H1 (cell line): ENCODE measurements at regions not wholly inside any gene's neighbourhood (a gene's known extent, or its start where the extent isn't known, plus 50 kb on each side); places are given as distances from the start of the nearest gene placed in this dataset.

Experiments used
- CTCF ChIA-PET: fragments of 300-600 bp; sonication (Branson Sonifier 250); formaldehyde crosslinking; loops from one replicate; lab custom pipeline; 2021; ENCODE audit not compliant: partially characterized antibody; lab: Charles Lee
- POLR2A ChIA-PET: fragments of 300-600 bp; sonication (Branson Sonifier 250); formaldehyde crosslinking; loops from one replicate; lab custom pipeline; 2021; ENCODE audit warnings: inconsistent platforms; ENCODE audit not compliant: partially characterized antibody; lab: Charles Lee
- DNase-seq, 2 experiments: peaks; one replicate each; pipeline versions ENCODE4 v3.0.0 to v3.0.0-alpha.2; 2010 to 2022; ENCODE audit warnings: low spot score in 2 of 2, low read depth in 1 of 2, mixed read lengths in 1 of 2
- FAIRE-seq: peaks from 2 replicates; lab custom pipeline; 2011; peaks lifted over from hg19 to GRCh38; lab: Jason Lieb, UNC
- H2AFZ ChIP-seq: 2 replicates; pipeline ENCODE4 v1.8.1; 2012; ENCODE audit warnings: low read length, inconsistent platforms
- H2AK5ac ChIP-seq: 2 replicates; pipeline ENCODE4 v1.6.1; 2013; ENCODE audit warnings: low read depth, low read length
- H2BK120ac ChIP-seq: replicated peaks from 2 replicates; pipeline ENCODE3; 2013; ENCODE audit warnings: low read depth, low read length, inconsistent platforms
- H2BK12ac ChIP-seq: 2 replicates; pipeline ENCODE4 v1.6.1; 2013; ENCODE audit warnings: low read depth, low read length
- H2BK15ac ChIP-seq: 2 replicates; pipeline ENCODE4 v1.6.1; 2013; ENCODE audit warnings: low read length
- H2BK20ac ChIP-seq: 2 replicates; pipeline ENCODE4 v1.6.1; 2013; ENCODE audit warnings: low read length
- H2BK5ac ChIP-seq: 2 replicates; pipeline ENCODE4 v1.6.1; 2013; ENCODE audit warnings: low read depth, low read length
- H3K14ac ChIP-seq: 2 replicates; pipeline ENCODE4 v1.6.1; 2013; ENCODE audit warnings: inconsistent platforms; ENCODE audit not compliant: insufficient read length
- H3K18ac ChIP-seq: 2 replicates; pipeline ENCODE4 v1.6.1; 2013; ENCODE audit warnings: low read length; ENCODE audit errors: extremely low read depth
- H3K23ac ChIP-seq: 2 replicates; pipeline ENCODE4 v1.6.1; 2013; ENCODE audit warnings: inconsistent platforms; ENCODE audit not compliant: insufficient read length
- H3K23me2 ChIP-seq: 2 replicates; pipeline ENCODE4 v1.6.1; 2013; ENCODE audit warnings: low read depth, low read length
- H3K27ac ChIP-seq: 2 replicates; pipeline ENCODE4 v1.6.1; 2011; ENCODE audit warnings: low read depth, low read length, inconsistent platforms
- H3K27me3 ChIP-seq, 4 experiments: replicated peaks in 1 of 4; 1 replicate in 1 of 4; 2 replicates in 3 of 4; pipeline versions ENCODE4 v1.6.1 to v1.8.1; 2011 to 2013; ENCODE audit warnings: low read length in 3 of 4, mild to moderate bottlenecking in 3 of 4, inconsistent platforms in 2 of 4, mixed read lengths in 2 of 4, moderate library complexity in 1 of 4; ENCODE audit not compliant: control insufficient read depth in 3 of 4, insufficient read depth in 3 of 4; ENCODE audit errors: extremely low read depth in 1 of 4
- H3K36me3 ChIP-seq, 4 experiments: 2 replicates each; pipeline versions ENCODE4 v1.6.1 to v1.8.1; 2011 to 2013; ENCODE audit warnings: mild to moderate bottlenecking in 4 of 4, low read length in 3 of 4, moderate library complexity in 2 of 4, control low read depth in 1 of 4, inconsistent platforms in 1 of 4; ENCODE audit not compliant: insufficient read depth in 4 of 4, control insufficient read depth in 2 of 4
- H3K4ac ChIP-seq: replicated peaks from 2 replicates; pipeline ENCODE3; 2013; ENCODE audit warnings: low read length, low read depth, mixed read lengths, inconsistent platforms; ENCODE audit not compliant: insufficient read length
- H3K4me1 ChIP-seq, 4 experiments: replicated peaks in 1 of 4; 1 replicate in 1 of 4; 2 replicates in 3 of 4; pipeline versions ENCODE4 v1.6.1 to v1.8.1; 2011 to 2013; ENCODE audit warnings: low read length in 3 of 4, inconsistent platforms in 2 of 4, mixed read lengths in 1 of 4; ENCODE audit not compliant: insufficient read depth in 4 of 4, control insufficient read depth in 3 of 4
- H3K4me2 ChIP-seq, 2 experiments: 2 replicates each; pipeline versions ENCODE4 v1.6.1 to v1.8.1; 2011 to 2013; ENCODE audit warnings: low read depth in 2 of 2, low read length in 2 of 2, control low read depth in 1 of 2, inconsistent platforms in 1 of 2, mild to moderate bottlenecking in 1 of 2; ENCODE audit not compliant: insufficient read depth in 1 of 2
- H3K4me3 ChIP-seq, 4 experiments: fragments of 200-600, 300-600 bp in 1 of 4; sonication (generic), shearing (Covaris generic), sonication (Bioruptor Twin) in 1 of 4; 2 replicates each; pipeline versions ENCODE4 v1.5.1 to v1.8.1; 2011 to 2016; ENCODE audit warnings: low read length in 4 of 4, low read depth in 3 of 4, control low read depth in 2 of 4, inconsistent platforms in 2 of 4, mild to moderate bottlenecking in 2 of 4, mixed read lengths in 1 of 4, moderate library complexity in 1 of 4; ENCODE audit not compliant: insufficient read depth in 2 of 4; ENCODE audit errors: extremely low read depth in 1 of 4
- H3K56ac ChIP-seq: replicated peaks from 2 replicates; pipeline ENCODE3; 2013; ENCODE audit warnings: low read depth, mild to moderate bottlenecking, mixed read lengths, low read length, inconsistent platforms; ENCODE audit not compliant: insufficient read length
- H3K79me1 ChIP-seq: 2 replicates; pipeline ENCODE4 v1.6.1; 2013; ENCODE audit warnings: low read depth, low read length, control low read depth
- H3K79me2 ChIP-seq, 2 experiments: 2 replicates each; pipeline versions ENCODE4 v1.6.1 to v1.8.1; 2012 to 2013; ENCODE audit warnings: low read length in 2 of 2, mild to moderate bottlenecking in 2 of 2, inconsistent platforms in 1 of 2; ENCODE audit not compliant: insufficient read depth in 2 of 2, control insufficient read depth in 1 of 2
- H3K9ac ChIP-seq, 4 experiments: replicated peaks in 1 of 4; 1 replicate in 1 of 4; 2 replicates in 3 of 4; pipeline versions ENCODE4 v1.6.1 to v1.8.1; 2011 to 2013; ENCODE audit warnings: low read depth in 3 of 4, low read length in 3 of 4, control low read depth in 2 of 4, mild to moderate bottlenecking in 2 of 4, moderate library complexity in 2 of 4, inconsistent platforms in 1 of 4; ENCODE audit errors: extremely low read depth in 1 of 4
- H3K9me3 ChIP-seq, 2 experiments: 2 replicates each; pipeline versions ENCODE4 v1.6.1 to v1.8.1; 2012 to 2013; ENCODE audit warnings: mild to moderate bottlenecking in 2 of 2, moderate library complexity in 2 of 2, control low read depth in 1 of 2, inconsistent platforms in 1 of 2, low read depth in 1 of 2, low read length in 1 of 2, mixed read lengths in 1 of 2; ENCODE audit not compliant: insufficient read depth in 2 of 2
- H4K20me1 ChIP-seq, 2 experiments: replicated peaks in 1 of 2; 2 replicates each; pipeline versions ENCODE3 to v1.8.1; 2011 to 2013; ENCODE audit warnings: inconsistent platforms in 2 of 2, low read length in 2 of 2, mild to moderate bottlenecking in 1 of 2; ENCODE audit not compliant: insufficient read depth in 2 of 2, control insufficient read depth in 1 of 2
- H4K5ac ChIP-seq: 2 replicates; pipeline ENCODE4 v1.6.1; 2013; ENCODE audit warnings: low read length, low read depth, mixed read lengths, inconsistent platforms; ENCODE audit not compliant: insufficient read length
- H4K8ac ChIP-seq: 2 replicates; pipeline ENCODE4 v1.8.0; 2013; ENCODE audit warnings: mild to moderate bottlenecking, moderate library complexity, low read length, inconsistent platforms; ENCODE audit not compliant: insufficient read depth; ENCODE audit errors: extremely low read depth
- H4K91ac ChIP-seq: replicated peaks from 2 replicates; pipeline ENCODE3; 2013; ENCODE audit warnings: low read length, mixed read lengths, inconsistent platforms; ENCODE audit not compliant: insufficient read length
- RAD21 ChIP-seq, 2 experiments: IDR thresholded peaks in 1 of 2; conservative IDR thresholded peaks in 1 of 2; 2 replicates each; pipeline ENCODE4 v1.6.1; 2011; ENCODE audit warnings: low read depth in 2 of 2, low read length in 2 of 2, improper control_type of control experiment in 1 of 2, inconsistent platforms in 1 of 2, mild to moderate bottlenecking in 1 of 2, moderate library complexity in 1 of 2
- WGBS, 2 experiments: shearing (Covaris generic) in 1 of 2; methylation state at CpG; one replicate each; pipeline versions ENCODE4 v1.1.6 to v1.1.7; 2013 to 2015; ENCODE audit warnings: low lambda C conversion rate in 2 of 2, mixed read lengths in 2 of 2, inconsistent platforms in 1 of 2, low coverage in 1 of 2, missing lambda C conversion rate in 1 of 2; ENCODE audit not compliant: insufficient replicate concordance in 2 of 2, insufficient coverage in 1 of 2, insufficient read length in 1 of 2; ENCODE audit errors: extremely low coverage in 1 of 2, missing lambda C conversion rate in 1 of 2; 5-methylcytosine and 5-hydroxymethylcytosine counted together
- TF ChIP-seq, protein P1 (sequence below): IDR thresholded peaks from 2 replicates; pipeline ENCODE4 v1.6.1; 2011; ENCODE audit warnings: low read length, improper control_type of control experiment

DNA sequence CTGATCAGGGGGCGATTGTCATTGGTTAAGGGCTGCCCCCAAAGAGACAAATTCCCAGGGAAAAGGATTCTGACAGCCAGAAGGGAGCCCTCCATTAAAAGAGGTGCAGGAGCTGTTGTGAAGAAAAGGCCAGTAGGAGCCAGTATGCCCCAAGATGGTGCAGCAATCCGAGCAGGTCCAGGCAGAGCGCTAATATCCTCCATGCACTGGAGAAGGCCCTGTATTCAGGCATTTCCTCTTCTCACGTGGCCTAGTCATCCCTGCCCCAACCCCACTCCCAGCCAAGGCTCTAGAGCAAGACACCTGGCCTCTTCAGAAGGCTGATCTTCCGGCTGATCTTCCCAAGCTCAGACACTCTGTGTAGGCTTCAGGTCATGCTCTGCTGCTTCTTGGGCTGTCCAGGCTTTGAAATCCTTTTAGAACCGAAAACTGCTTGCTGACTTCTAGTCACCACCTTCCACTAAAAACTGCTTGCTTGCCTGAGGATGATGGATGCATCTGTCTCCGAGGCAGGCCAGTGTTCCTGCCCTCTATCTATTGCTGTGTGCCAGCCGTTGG is 77.4 kb downstream of the CYP26A1 start:
- H3K4me3 ChIP-seq, result no peak overlapping the region
- no peak overlapping the region for H3K23ac ChIP-seq
- peak overlapping the region; percentile 9; the same call in 1 of the 2 replicates for H3K18ac ChIP-seq
- H4K91ac ChIP-seq, result no peak overlapping the region
- 0 out of 2 replicates have a peak overlapping the region, but pooled peaks have one; percentile 70 for H2AFZ ChIP-seq
- no peak overlapping the region for H3K14ac ChIP-seq
- H3K4me2 ChIP-seq, result no peak overlapping the region
- H3K4ac ChIP-seq, result no peak overlapping the region
- no peaks in the 10 kb centered on the region for H3K36me3 ChIP-seq
- peaks cover 0 to 4% (median 0%) of the 10 kb centered on the region in 4 experiments; a peak in 1 of 7 replicates for H3K4me1 ChIP-seq
- CTCF ChIA-PET, result interaction anchor here (0.5 to 1.9 kb wide), 3 partner anchors 9 to 69 kb away, joined by 3 to 10 read pairs (median 4); no protein-coding TSS in a partner anchor
- no peak overlapping the region for H2AK5ac ChIP-seq
- FAIRE-seq (no peak), DNase-seq (no peak)
- no peak overlapping the region for H2BK12ac ChIP-seq
- peak overlapping the region; percentile 5; the same call in 1 of the 2 replicates for H2BK15ac ChIP-seq
- H3K9me3 ChIP-seq, result peaks cover 6 to 10% of the 10 kb centered on the region in 2 experiments; a peak in 3 of 4 replicates
- H4K20me1 ChIP-seq, result no peaks in the 10 kb centered on the region
- H2BK5ac ChIP-seq, result peak overlapping the region; percentile 37
- H3K79me2 ChIP-seq, result no peaks in the 10 kb centered on the region
- POLR2A ChIA-PET, result no interaction called here
- H3K56ac ChIP-seq, result no peak overlapping the region
- H3K79me1 ChIP-seq, result no peaks in the 10 kb centered on the region
- 0 out of 2 replicates have a peak overlapping the region, but pooled peaks have one; percentile 25 for H2BK20ac ChIP-seq
- no peak overlapping the region for H2BK120ac ChIP-seq
- H3K9ac ChIP-seq, result no peak overlapping the region
- no peaks in the 10 kb centered on the region for H3K27me3 ChIP-seq
- H3K23me2 ChIP-seq, result no peaks in the 10 kb centered on the region
- no peak overlapping the region for H4K5ac ChIP-seq
- WGBS, 2 experiments, result 91% methylated on average over 8 of the region's 8 CpGs; no CpG with 5 or more reads in 1 of the 2 experiments
- no peak overlapping the region for H4K8ac ChIP-seq
- TF ChIP-seq RAD21 (IDR thresholded peaks at IDR 0.05 in 1 of 2, conservative IDR thresholded peaks at IDR 0.05 in 1 of 2; ENCODE audit: low read depth in 2 of 2, low read length in 2 of 2), result peak in 1 of 2 experiments; percentile 40; a peak in 2 of 4 replicates
- TF ChIP-seq, protein P1, sequence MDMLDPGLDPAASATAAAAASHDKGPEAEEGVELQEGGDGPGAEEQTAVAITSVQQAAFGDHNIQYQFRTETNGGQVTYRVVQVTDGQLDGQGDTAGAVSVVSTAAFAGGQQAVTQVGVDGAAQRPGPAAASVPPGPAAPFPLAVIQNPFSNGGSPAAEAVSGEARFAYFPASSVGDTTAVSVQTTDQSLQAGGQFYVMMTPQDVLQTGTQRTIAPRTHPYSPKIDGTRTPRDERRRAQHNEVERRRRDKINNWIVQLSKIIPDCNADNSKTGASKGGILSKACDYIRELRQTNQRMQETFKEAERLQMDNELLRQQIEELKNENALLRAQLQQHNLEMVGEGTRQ, result no peak
- H3K27ac ChIP-seq, result no peak overlapping the region
